CD14-positive monocyte (primary cell): ENCODE measurements at regions not wholly inside any gene's neighbourhood (a gene's known extent, or its start where the extent isn't known, plus 50 kb on each side); places are given as distances from the start of the nearest gene placed in this dataset.
"Not testable (repeated sequence)": the region's sequence is repeated elsewhere in the genome, so short reads cannot be mapped to it uniquely, and the experiment has no call there.

Source experiments
- DNase-seq, 3 donors: peaks; one replicate each; pipeline ENCODE4 v3.0.0-alpha.2; 2011 to 2022
- H2AFZ ChIP-seq: 2 replicates; pipeline ENCODE4 v1.6.0; 2012; ENCODE audit warnings: mild to moderate bottlenecking, low read depth, low read length, inconsistent platforms; ENCODE audit not compliant: insufficient read depth, poor library complexity, severe bottlenecking
- H3K27ac ChIP-seq, 2 donors: 1 replicate in 1 of 2; 2 replicates in 1 of 2; pipeline ENCODE4 v1.5.1; 2012 to 2013; ENCODE audit warnings: low read length in 2 of 2, control low read depth in 1 of 2, inconsistent platforms in 1 of 2, low read depth in 1 of 2, mild to moderate bottlenecking in 1 of 2
- H3K27me3 ChIP-seq, 2 donors: one replicate each; pipeline versions ENCODE4 v1.6.0 to v1.6.1; 2011 to 2013; ENCODE audit warnings: low read length in 2 of 2; ENCODE audit not compliant: control insufficient read depth in 2 of 2, insufficient read depth in 2 of 2
- H3K36me3 ChIP-seq, 2 donors: replicated peaks in 1 of 2; 1 replicate in 1 of 2; 2 replicates in 1 of 2; pipeline versions ENCODE4 v1.5.1 to v1.6.1; 2012 to 2013; ENCODE audit warnings: low read length in 2 of 2, control low read depth in 1 of 2, inconsistent platforms in 1 of 2, mild to moderate bottlenecking in 1 of 2; ENCODE audit not compliant: insufficient read depth in 2 of 2, control insufficient read depth in 1 of 2
- H3K4me1 ChIP-seq, 2 donors: 1 replicate in 1 of 2; 2 replicates in 1 of 2; pipeline versions ENCODE4 v1.5.1 to v1.6.1; 2012 to 2013; ENCODE audit warnings: low read length in 2 of 2, control low read depth in 1 of 2, inconsistent platforms in 1 of 2, mild to moderate bottlenecking in 1 of 2, moderate library complexity in 1 of 2; ENCODE audit not compliant: insufficient read depth in 2 of 2, control insufficient read depth in 1 of 2
- H3K4me2 ChIP-seq: replicated peaks from 2 replicates; pipeline ENCODE3; 2012; ENCODE audit warnings: low read length, moderate library complexity, mild to moderate bottlenecking; ENCODE audit not compliant: poor library complexity, severe bottlenecking; ENCODE audit errors: extremely low read depth
- H3K4me3 ChIP-seq, 3 experiments: fragments of 200-600 bp in 1 of 3; sonication (generic) in 1 of 3; replicated peaks in 1 of 3; 1 replicate in 2 of 3; 2 replicates in 1 of 3; pipeline ENCODE4 v1.5.1; 2011 to 2013; ENCODE audit warnings: low read length in 3 of 3, mild to moderate bottlenecking in 3 of 3, control low read depth in 2 of 3, low read depth in 2 of 3, inconsistent platforms in 1 of 3, moderate library complexity in 1 of 3
- H3K79me2 ChIP-seq: 2 replicates; pipeline ENCODE4 v1.6.0; 2012; ENCODE audit warnings: mild to moderate bottlenecking, control low read depth, inconsistent platforms, low read length, moderate library complexity; ENCODE audit not compliant: insufficient read depth
- H3K9ac ChIP-seq: 2 replicates; pipeline ENCODE4 v1.6.0; 2017; ENCODE audit warnings: low read length, mild to moderate bottlenecking; ENCODE audit not compliant: insufficient read depth, poor library complexity, severe bottlenecking
- H3K9me3 ChIP-seq, 2 donors: replicated peaks in 1 of 2; 1 replicate in 1 of 2; 2 replicates in 1 of 2; pipeline versions ENCODE4 v1.5.1 to v1.6.1; 2012 to 2013; ENCODE audit warnings: low read length in 2 of 2, control low read depth in 1 of 2; ENCODE audit not compliant: control insufficient read depth in 1 of 2, insufficient read depth in 1 of 2
- H4K20me1 ChIP-seq: 2 replicates; pipeline ENCODE4 v1.6.0; 2012; ENCODE audit warnings: mild to moderate bottlenecking, low read length, control low read depth, moderate library complexity; ENCODE audit not compliant: insufficient read depth
- H3K27ac Mint-ChIP-seq, 7 donors: one replicate each; pipeline ENCODE4 v1.8.0; 2020; ENCODE audit warnings: mild to moderate bottlenecking in 7 of 7, mixed read lengths in 7 of 7, moderate library complexity in 6 of 7, inconsistent platforms in 2 of 7
- H3K27me3 Mint-ChIP-seq, 3 donors: one replicate each; pipeline ENCODE4 v1.8.0; 2021 to 2022; ENCODE audit warnings: low read depth in 3 of 3, mild to moderate bottlenecking in 3 of 3, mixed read lengths in 3 of 3, moderate library complexity in 3 of 3, inconsistent platforms in 1 of 3
- H3K36me3 Mint-ChIP-seq, 2 donors: one replicate each; pipeline ENCODE4 v1.8.0; 2020; ENCODE audit warnings: mixed read lengths in 2 of 2, inconsistent platforms in 1 of 2, mild to moderate bottlenecking in 1 of 2
- H3K4me1 Mint-ChIP-seq: one replicate; pipeline ENCODE4 v1.8.0; 2020; ENCODE audit warnings: mild to moderate bottlenecking, mixed read lengths
- H3K4me3 Mint-ChIP-seq, 2 donors: one replicate each; pipeline ENCODE4 v1.8.0; 2020; ENCODE audit warnings: mild to moderate bottlenecking in 2 of 2, mixed read lengths in 2 of 2, moderate library complexity in 1 of 2
- H3K9me3 Mint-ChIP-seq, 7 donors: one replicate each; pipeline ENCODE4 v1.8.0; 2020 to 2022; ENCODE audit warnings: mixed read lengths in 7 of 7, mild to moderate bottlenecking in 6 of 7, moderate library complexity in 6 of 7, inconsistent platforms in 2 of 7
- CTCF ChIP-seq: fragments of 200-600 bp; IDR thresholded peaks from one replicate; pipeline ENCODE4 v1.8.0; 2022; ENCODE audit warnings: antibody characterized with exemption, mild to moderate bottlenecking
- WGBS: methylation state at CpG from one replicate; pipeline ENCODE4 v1.1.5; 2013; ENCODE audit warnings: missing lambda C conversion rate; ENCODE audit not compliant: insufficient coverage; 5-methylcytosine and 5-hydroxymethylcytosine counted together
- intact Hi-C, 2 donors: fragments of 100-400 bp; cut with micrococcal nuclease; formaldehyde crosslinking; loops; one replicate each; pipeline versions ENCODE4 v1.15.0 to v1.15.1; 2023

GRCh38 chr2:224114428-224114827 lies 75.3 kb upstream of the SERPINE2 start:
- H2AFZ ChIP-seq = no peak overlapping the region
- no peak overlapping the region for H3K4me2 ChIP-seq
- TF ChIP-seq CTCF = no peak
- intact Hi-C loops = no loop called here
- DNase-seq = no peak
- no peak overlapping the region for H3K9ac ChIP-seq
- no CpG with 5 or more reads among the region's 2 CpGs for WGBS
- peak overlapping the region in 1 of 2 donors; percentile 1 for H3K4me3 Mint-ChIP-seq
- H3K27me3 ChIP-seq = no peaks in the 10 kb centered on the region
- H3K27ac ChIP-seq = no peak overlapping the region
- no peaks in the 10 kb centered on the region for H3K4me1 ChIP-seq
- peaks cover 0 to 5% (median 2%) of the 10 kb centered on the region in 3 donors for H3K27me3 Mint-ChIP-seq
- peaks cover under 1 to 12% of the 10 kb centered on the region in 2 donors for H3K9me3 ChIP-seq
- no peaks in the 10 kb centered on the region for H3K36me3 Mint-ChIP-seq
- no peaks in the 10 kb centered on the region for H3K79me2 ChIP-seq
- H3K9me3 Mint-ChIP-seq = peaks cover 4 to 15% (median 10%) of the 10 kb centered on the region in 7 donors
- H3K27ac Mint-ChIP-seq = no peak overlapping the region
- H3K4me3 ChIP-seq = no peak overlapping the region
- H3K36me3 ChIP-seq = no peaks in the 10 kb centered on the region
- H4K20me1 ChIP-seq = no peaks in the 10 kb centered on the region
- no peaks in the 10 kb centered on the region for H3K4me1 Mint-ChIP-seq

GRCh38 chr2:224113930-224114329 lies 74.8 kb upstream of the SERPINE2 start:
- H4K20me1 ChIP-seq, H3K4me2 ChIP-seq, H3K36me3 ChIP-seq, H3K4me1 Mint-ChIP-seq, intact Hi-C loops, H3K27me3 ChIP-seq, H3K4me3 Mint-ChIP-seq, H3K9ac ChIP-seq, H3K79me2 ChIP-seq, H3K4me3 ChIP-seq, DNase-seq, H3K4me1 ChIP-seq, H2AFZ ChIP-seq, H3K27me3 Mint-ChIP-seq, H3K27ac Mint-ChIP-seq, H3K36me3 Mint-ChIP-seq, H3K27ac ChIP-seq: not testable (repeated sequence)
- peaks cover 0 to 12% of the 10 kb centered on the region in 2 donors for H3K9me3 ChIP-seq
- peaks cover 4 to 15% (median 10%) of the 10 kb centered on the region in 7 donors for H3K9me3 Mint-ChIP-seq
- 31% methylated on average over 1 of the region's 1 CpG for WGBS
